Keratinocyte (primary cell): ENCODE measurements at regions not wholly inside any gene's neighbourhood (a gene's known extent, or its start where the extent isn't known, plus 50 kb on each side); places are given as distances from the start of the nearest gene placed in this dataset.

ENCODE experiments used
- DNase-seq: peaks from one replicate; pipeline ENCODE4 v3.0.0-alpha.2; 2011; ENCODE audit warnings: low read depth, missing footprints, low spot score
- FAIRE-seq: peaks from 2 replicates; lab custom pipeline; 2011; peaks lifted over from hg19 to GRCh38; lab: Jason Lieb, UNC
- H2AFZ ChIP-seq: 2 replicates; pipeline ENCODE4 v1.6.0; 2012; ENCODE audit warnings: low read length, control low read depth, inconsistent platforms; ENCODE audit not compliant: control insufficient read depth
- H3K27ac ChIP-seq: 2 replicates; pipeline ENCODE4 v1.5.1; 2011; ENCODE audit warnings: low read length; ENCODE audit not compliant: control insufficient read depth, insufficient read depth
- H3K27me3 ChIP-seq: 3 replicates; pipeline ENCODE4 v1.6.0; 2011; ENCODE audit warnings: low read length; ENCODE audit not compliant: control insufficient read depth, insufficient read depth; ENCODE audit errors: extremely low read depth
- H3K36me3 ChIP-seq, 2 experiments: 2 replicates in 1 of 2; 3 replicates in 1 of 2; pipeline ENCODE4 v1.5.1; 2011; ENCODE audit warnings: low read length in 2 of 2, mild to moderate bottlenecking in 1 of 2; ENCODE audit not compliant: control insufficient read depth in 2 of 2, insufficient read depth in 2 of 2; ENCODE audit errors: extremely low read depth in 1 of 2
- H3K4me1 ChIP-seq: 3 replicates; pipeline ENCODE4 v1.5.1; 2011; ENCODE audit warnings: low read length; ENCODE audit not compliant: control insufficient read depth, insufficient read depth; ENCODE audit errors: extremely low read depth
- H3K4me2 ChIP-seq: 3 replicates; pipeline ENCODE4 v1.6.0; 2011; ENCODE audit warnings: low read depth, low read length; ENCODE audit not compliant: control insufficient read depth, insufficient read depth; ENCODE audit errors: extremely low read depth
- H3K4me3 ChIP-seq, 3 experiments: fragments of 200-600 bp in 1 of 3; sonication (generic) in 1 of 3; 2 replicates in 2 of 3; 3 replicates in 1 of 3; pipeline ENCODE4 v1.5.1; 2011 to 2016; ENCODE audit warnings: low read length in 3 of 3, mild to moderate bottlenecking in 3 of 3, control low read depth in 2 of 3, inconsistent platforms in 1 of 3, low read depth in 1 of 3, mixed read lengths in 1 of 3, mixed run types in 1 of 3, moderate library complexity in 1 of 3; ENCODE audit not compliant: control insufficient read depth in 2 of 3, insufficient read depth in 2 of 3; ENCODE audit errors: extremely low read depth in 1 of 3
- H3K79me2 ChIP-seq: 2 replicates; pipeline ENCODE4 v1.6.0; 2012; ENCODE audit warnings: low read length; ENCODE audit not compliant: control insufficient read depth, insufficient read depth
- H3K9ac ChIP-seq: 3 replicates; pipeline ENCODE4 v1.6.0; 2011; ENCODE audit warnings: low read length; ENCODE audit not compliant: control insufficient read depth, insufficient read depth; ENCODE audit errors: extremely low read depth
- H3K9me1 ChIP-seq: 3 replicates; pipeline ENCODE4 v1.6.0; 2011; ENCODE audit warnings: low read length; ENCODE audit not compliant: control insufficient read depth, insufficient read depth; ENCODE audit errors: extremely low read depth
- H3K9me3 ChIP-seq: 2 replicates; pipeline ENCODE4 v1.5.1; 2012; ENCODE audit warnings: low read depth, low read length; ENCODE audit not compliant: control insufficient read depth
- H4K20me1 ChIP-seq: 3 replicates; pipeline ENCODE4 v1.6.0; 2011; ENCODE audit warnings: low read length; ENCODE audit not compliant: control insufficient read depth, insufficient read depth; ENCODE audit errors: extremely low read depth
- CTCF ChIP-seq, 3 experiments: IDR thresholded peaks in 1 of 3; conservative IDR thresholded peaks in 1 of 3; optimal IDR thresholded peaks in 1 of 3; 2 replicates in 2 of 3; 3 replicates in 1 of 3; pipeline versions ENCODE3 to v1.5.1; 2011; ENCODE audit warnings: low read length in 3 of 3, mild to moderate bottlenecking in 3 of 3, moderate library complexity in 2 of 3, control low read depth in 1 of 3, inconsistent platforms in 1 of 3; ENCODE audit not compliant: insufficient read depth in 2 of 3; ENCODE audit errors: extremely low read depth in 1 of 3
- EZH2 ChIP-seq: IDR thresholded peaks from one replicate; pipeline ENCODE4 v1.6.1; 2012; ENCODE audit warnings: inconsistent platforms, mild to moderate bottlenecking, low read length, moderate library complexity
- dilution Hi-C: fragments of 300-500 bp; cut with MboI; formaldehyde crosslinking; loops from one replicate; pipeline ENCODE4 v1.7.0; 2020; ENCODE audit warnings: low sequenced_read_pairs; ENCODE audit not compliant: extremely low pct_ligation_motif_present

GRCh38 chr1:88557014-88557413 is 127.1 kb upstream of the PKN2 start:
- dilution Hi-C loops: no loop called here
- TF ChIP-seq CTCF (optimal IDR thresholded peaks at IDR 0.05 in 1 of 3, IDR thresholded peaks at IDR 0.05 in 1 of 3, conservative IDR thresholded peaks at IDR 0.05 in 1 of 3; ENCODE audit: extremely low read depth in 1 of 3, insufficient read depth in 2 of 3, low read length in 3 of 3): no peak
- TF ChIP-seq EZH2: no peak
- no peak for FAIRE-seq
- Histone ChIP-seq H2AFZ (no peak overlapping the region), H3K4me1 (no peaks in the 10 kb centered on the region), H3K27ac (no peak overlapping the region), H4K20me1 (no peaks in the 10 kb centered on the region), H3K9me1 (no peaks in the 10 kb centered on the region), H3K9ac (no peak overlapping the region), H3K4me3 (no peak overlapping the region), H3K79me2 (no peaks in the 10 kb centered on the region), H3K4me2 (no peak overlapping the region), H3K27me3 (no peaks in the 10 kb centered on the region), H3K36me3 (no peaks in the 10 kb centered on the region), H3K9me3 (no peaks in the 10 kb centered on the region)
- DNase-seq: no peak

- no peak overlapping the region for H3K27ac ChIP-seq
- H3K4me2 ChIP-seq: no peak overlapping the region
- no peak for DNase-seq
- H3K4me1 ChIP-seq: no peaks in the 10 kb centered on the region
- no peaks in the 10 kb centered on the region for H3K36me3 ChIP-seq
- no peak overlapping the region for H3K9ac ChIP-seq
- dilution Hi-C loops: no loop called here
- H3K79me2 ChIP-seq: no peaks in the 10 kb centered on the region
- no peak overlapping the region for H2AFZ ChIP-seq
- no peaks in the 10 kb centered on the region for H4K20me1 ChIP-seq
- no peaks in the 10 kb centered on the region for H3K9me1 ChIP-seq
- FAIRE-seq: no peak
- H3K9me3 ChIP-seq: no peaks in the 10 kb centered on the region
- no peak overlapping the region for H3K4me3 ChIP-seq
- no peaks in the 10 kb centered on the region for H3K27me3 ChIP-seq
- TF ChIP-seq EZH2 (no peak), CTCF (optimal IDR thresholded peaks at IDR 0.05 in 1 of 3, IDR thresholded peaks at IDR 0.05 in 1 of 3, conservative IDR thresholded peaks at IDR 0.05 in 1 of 3; ENCODE audit: extremely low read depth in 1 of 3, insufficient read depth in 2 of 3, low read length in 3 of 3) (no peak)
These were observed 123.5 kb upstream of the PKN2 start for GRCh38 chr1:88560621-88561020.
